NCI-H1092 treated with DMSO at 0.1 percent for 48 hours (cell line): ENCODE measurements at regions not wholly inside any gene's neighbourhood (a gene's known extent, or its start where the extent isn't known, plus 50 kb on each side); places are given as distances from the start of the nearest gene placed in this dataset.

Source experiments
- DNase-seq: peaks from one replicate; lab custom pipeline; 2025; lab: John Stamatoyannopoulos, UW

DNA sequence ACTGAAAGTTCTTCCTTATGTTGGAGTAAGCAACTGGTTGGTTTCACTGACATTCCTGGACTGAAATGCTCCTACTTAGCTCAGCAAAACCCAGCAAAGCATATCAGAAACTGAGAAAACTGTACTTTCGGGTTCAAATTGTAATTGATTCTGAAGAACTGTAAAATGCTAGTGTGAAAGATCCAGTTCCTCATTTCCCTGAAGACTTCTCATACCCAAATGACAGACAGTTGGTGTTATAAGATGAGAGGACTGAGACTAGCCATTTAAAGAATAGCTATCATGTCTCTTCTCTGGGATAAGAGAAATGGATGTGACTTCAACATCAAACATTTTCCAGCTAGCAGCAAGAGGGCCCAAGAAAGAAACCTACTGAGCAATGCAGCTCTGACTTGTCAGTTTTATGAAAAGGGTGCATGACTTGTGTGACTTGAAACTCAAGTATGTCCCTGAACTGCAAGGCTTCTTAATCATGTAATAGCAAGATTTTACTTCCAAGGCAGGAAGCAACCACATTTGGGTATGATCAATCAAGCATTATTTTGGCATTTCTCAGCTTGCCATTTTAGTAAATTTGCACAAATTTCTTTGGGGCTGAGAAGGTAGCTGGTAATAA lies 420.3 kb upstream of the MMADHC start:
- DNase-seq = no peak

DNA sequence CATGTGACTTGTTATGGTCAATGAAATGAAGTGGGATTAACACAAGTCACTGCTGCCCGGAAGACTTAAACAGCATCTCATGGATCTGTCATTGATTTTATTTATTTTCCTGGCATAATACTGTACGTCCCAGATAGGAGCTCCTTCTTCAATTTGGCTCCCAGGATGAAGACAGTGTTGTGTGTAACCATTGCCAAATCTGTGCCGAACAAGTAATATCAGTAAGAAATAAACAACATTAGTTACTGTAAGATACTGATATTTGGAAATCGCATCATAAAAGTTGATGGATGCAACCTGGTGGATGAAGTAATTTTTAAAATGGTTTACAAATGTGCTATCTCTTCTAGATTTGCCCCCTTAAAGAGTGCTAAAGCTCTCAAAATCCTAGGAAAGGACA lies 419.0 kb upstream of the MMADHC start:
- no peak for DNase-seq

DNA sequence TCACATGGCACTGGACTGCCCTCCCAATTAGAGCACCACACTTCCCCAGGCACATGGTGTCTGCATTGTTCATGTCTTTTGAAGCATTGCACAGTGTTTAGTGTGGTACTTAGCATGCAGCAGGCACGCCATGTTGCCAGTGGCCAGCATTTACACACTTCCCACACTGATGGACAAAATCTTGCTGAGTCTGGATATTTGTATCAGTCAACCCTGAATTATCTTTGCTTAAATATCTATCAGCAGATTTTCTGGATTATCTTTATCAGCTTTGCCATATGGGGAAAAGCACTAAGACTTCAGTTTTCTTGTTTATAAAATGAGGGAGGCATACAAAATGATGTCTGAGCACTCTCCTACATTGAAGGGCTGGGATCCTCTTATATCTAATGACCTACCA lies 416.0 kb upstream of the MMADHC start:
- no peak for DNase-seq

DNA sequence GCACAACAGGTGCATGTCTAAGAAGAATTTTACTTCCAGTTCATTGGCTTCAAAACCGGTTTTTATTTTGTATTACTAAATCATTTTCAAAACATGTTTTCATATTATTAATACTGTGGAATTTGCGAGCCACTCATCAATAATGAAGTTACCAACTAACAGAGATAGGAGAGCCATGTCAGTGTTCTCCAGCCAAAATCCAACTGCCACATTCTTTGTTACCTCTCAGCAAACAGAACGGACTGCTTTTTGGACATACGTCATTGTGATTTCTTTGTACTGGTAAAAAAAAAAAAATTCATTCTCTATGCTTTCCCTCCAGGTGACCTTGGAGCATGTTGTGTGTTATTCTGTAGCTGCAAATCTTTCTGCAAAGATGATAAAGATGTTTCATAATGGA lies 414.2 kb upstream of the MMADHC start:
- DNase-seq = no peak

DNA sequence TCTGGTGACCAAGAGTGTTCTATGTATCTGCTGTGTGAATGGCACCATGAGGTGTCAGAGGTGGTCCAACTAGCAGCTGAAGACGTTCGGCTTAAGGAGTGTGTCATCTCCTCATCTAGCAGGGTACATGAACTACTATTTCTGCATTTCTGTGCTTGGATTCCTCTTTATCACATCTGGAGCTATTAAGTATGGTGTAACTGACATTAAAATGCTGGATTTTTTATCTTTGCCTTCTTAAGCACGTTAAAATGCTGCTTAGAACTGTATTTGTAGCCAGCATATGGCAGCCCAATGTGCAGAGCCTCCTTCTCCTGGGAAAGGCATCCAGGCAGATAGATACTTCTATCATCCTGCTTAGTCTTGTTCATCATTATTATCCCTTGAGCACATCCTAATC lies 409.3 kb upstream of the MMADHC start:
- DNase-seq = no peak

DNA sequence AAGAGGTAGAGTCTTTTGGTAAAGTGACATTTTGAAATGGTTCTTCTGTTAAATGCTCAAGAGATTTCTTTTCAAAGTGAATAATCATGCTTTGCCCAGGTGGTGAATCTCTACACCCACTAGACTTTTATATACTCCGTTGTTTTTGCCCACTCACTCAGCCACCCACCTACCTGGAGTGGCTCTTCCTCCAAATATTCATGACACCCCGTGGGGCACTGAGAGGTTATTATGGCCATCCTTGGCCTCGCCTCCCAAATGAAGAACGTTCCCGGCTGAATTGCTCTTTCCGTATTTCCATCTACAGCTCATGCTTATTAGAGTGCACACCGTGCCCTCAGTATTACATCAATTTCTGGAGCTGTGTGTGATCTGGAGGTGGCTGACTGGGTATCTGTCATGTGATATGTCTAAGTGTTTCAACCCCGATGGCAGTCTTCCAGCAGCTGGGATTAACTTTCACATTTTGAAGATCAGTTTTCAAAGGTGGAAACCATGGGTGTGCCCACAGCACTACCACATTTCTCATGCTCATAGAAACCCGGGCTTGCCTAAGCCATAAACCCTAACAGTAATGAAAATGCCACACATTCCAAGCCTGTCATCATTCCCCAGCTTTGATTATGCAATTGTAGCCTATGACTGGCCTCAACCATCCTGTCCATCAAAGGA lies 406.6 kb upstream of the MMADHC start:
- no peak for DNase-seq

DNA sequence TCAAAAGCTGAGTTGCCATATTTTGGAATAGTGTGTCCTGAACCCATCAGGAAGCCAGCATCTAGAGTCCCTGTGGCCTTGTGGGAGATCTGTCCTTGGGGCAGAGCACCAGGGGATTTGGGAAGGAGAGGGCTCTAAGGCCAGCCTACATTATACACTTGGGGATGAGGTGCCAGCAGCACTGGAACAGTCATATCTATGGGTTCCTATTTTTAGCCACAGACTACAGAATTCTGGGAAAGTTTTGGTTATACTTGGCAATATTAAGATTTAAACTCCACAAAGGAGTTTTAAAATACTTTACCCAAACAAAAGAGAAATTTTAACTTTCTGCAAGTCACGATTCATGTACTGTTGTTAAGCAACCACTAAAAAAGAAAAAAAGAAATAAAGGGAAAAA lies 405.7 kb upstream of the MMADHC start:
- no peak for DNase-seq

DNA sequence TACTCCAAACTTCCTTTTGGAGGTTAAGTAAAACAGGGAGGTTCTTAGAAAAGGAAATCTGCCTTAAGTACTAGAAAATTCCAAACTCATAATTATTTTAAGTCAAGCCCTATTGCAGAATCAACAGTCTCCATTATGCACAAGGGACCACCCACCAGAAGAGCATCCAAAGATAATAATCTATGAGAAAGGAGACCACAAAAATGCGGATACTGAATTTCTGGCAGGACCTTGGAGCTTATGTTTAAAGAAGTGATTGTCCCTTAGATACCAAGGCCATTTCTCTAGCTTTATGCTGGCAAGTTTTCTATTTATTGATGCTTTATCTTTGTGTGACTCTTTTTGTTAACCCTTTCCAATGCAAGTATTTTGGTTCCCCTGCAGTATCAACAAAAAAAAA lies 404.0 kb upstream of the MMADHC start:
- DNase-seq = no peak

DNA sequence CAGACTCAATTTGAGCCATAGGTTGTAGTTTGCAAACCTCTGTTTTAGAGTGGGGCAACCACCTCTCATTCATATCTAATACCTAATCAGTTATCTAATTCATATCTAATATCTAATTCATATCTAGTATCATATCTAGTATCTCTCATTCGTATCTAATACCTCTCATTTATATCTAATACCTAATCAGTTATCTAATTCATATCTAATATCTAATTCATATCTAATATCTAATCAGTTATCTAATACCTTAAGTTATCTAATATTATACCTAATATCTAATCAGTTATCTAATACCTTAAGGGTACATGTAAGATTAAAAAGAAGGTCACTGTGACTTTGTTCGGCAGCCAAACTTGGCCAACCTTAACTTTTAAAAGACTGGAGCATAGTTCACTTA lies 403.4 kb upstream of the MMADHC start:
- no peak for DNase-seq

DNA sequence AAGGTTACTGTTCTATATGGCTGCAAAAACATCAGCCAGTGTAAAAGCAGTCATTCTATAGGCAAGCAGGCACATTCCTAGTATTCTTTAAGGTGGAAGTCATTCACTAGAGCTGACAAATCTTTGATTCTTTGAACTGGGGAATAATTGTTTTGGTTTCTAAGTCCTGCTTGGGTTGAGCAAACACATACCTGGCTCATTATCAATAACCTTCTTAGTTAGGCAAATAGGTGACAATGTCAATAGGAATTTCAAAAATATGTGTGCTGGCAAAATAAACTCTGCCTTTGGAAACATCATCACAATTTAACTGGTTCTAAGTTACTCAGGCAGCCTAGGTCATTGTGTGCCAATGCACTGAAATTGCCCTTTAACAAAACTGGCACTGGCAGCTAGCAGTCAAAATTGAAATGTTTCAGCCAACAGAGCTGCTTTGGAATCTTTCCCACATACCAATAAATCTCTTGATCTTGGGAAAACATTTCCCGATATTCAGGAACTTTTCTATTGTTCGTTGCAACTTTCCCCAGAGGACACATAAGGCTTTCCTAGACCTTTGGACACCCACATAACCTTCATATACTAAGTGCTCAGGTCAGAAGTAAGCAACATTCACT lies 402.0 kb upstream of the MMADHC start:
- no peak for DNase-seq

DNA sequence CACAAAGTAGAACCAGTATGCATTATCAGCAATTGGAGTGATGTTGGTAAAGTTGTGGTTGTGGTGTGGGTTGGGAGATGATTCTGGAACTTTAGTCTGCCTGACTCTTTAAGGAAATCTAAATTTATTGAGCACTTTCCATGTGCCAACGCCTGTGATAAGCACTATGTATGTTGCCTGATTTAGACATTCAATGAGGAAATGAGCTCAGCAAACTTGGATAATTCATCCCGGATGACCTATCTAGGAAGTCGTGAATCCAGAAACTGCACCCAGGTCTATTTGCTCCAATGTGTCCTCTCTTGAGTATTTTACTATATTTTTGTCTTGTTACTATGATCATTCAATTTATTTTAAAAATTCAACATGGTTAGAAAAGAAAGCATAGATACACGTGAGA lies 400.8 kb upstream of the MMADHC start:
- no peak for DNase-seq

DNA sequence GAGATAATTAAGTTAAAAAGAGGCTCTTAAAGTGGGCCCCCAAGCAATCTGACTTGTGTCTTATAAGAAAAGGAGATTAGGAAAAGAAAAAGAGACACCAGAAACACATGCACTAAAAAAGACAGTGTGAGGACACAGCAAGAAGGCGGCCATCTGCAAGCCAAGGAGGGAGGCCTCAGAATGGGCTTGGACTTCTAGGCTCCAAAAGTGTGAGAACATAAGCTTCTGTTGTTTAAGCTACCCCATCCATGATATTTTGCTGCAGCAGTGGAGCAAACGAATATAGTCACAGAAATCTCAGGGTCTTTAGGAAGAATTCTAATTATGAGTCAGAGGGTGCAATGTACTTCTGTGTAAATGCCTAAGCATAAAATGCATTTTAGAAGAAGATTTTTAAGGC lies 399.3 kb upstream of the MMADHC start:
- no peak for DNase-seq

DNA sequence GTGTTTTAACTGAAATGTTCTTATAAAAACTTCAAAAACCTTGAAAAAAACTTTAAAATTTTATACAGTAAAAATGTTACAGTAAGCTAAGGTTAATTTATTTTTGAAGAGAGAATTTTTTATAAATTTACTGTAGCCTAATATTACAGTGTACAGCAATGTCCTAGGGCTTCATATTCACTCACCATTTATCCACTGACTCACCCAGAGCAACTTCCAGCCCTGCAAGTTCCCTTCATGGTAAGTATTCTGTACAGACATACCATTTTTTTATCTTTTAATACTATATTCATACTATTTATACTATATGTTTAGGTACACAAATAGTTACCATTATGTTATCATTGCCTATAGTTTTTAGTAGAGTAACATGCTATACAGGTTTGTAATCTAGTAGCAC lies 396.7 kb upstream of the MMADHC start:
- DNase-seq = no peak

DNA sequence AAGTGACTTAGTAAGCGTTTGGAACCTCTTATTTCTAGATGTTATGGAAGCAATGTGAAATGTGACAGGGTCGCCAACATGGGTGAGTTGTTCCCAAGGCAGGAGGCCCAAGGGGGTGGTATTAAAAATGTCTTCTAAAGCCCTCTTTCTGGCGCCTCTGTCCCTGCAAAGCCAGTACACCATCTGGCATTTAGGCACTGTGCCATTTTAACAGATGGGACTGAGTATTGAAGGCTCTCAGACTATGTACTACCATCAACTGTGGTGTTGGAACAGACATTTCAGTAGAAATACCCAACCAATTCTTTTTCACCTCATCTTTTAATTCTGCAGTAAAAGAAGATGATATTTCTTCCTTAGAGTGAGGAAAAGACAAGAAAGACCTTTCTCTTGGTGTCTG lies 384.5 kb upstream of the MMADHC start:
- peak; percentile 17 for DNase-seq

DNA sequence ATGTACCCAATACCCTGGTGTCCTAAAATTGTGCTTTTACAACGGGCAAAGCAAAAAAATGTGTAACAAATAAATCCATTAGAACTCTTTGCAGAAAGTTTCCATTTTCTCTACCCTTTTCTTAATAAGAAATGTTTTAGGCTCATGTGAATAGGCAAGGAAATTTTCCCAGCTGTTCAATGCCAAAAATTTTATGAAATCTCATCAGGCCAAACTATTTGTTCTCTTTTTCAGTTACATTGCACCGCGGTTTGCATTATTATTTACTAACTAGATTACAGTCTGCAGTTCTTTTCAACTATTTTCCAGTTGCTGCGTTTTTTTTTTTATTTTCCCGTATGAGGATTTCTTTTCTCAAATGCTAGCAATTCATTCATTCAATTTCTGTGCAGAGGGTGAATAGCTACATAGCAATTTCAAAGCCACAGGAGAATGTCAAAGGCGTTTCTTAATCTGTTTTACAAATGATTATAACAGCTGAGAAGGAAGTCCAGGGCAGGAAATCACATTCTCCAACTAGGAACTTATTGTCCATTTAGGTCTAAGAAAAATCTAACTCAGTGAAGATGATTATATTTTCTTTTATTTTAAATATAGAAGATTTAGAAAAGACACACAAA lies 367.5 kb upstream of the MMADHC start:
- no peak for DNase-seq

DNA sequence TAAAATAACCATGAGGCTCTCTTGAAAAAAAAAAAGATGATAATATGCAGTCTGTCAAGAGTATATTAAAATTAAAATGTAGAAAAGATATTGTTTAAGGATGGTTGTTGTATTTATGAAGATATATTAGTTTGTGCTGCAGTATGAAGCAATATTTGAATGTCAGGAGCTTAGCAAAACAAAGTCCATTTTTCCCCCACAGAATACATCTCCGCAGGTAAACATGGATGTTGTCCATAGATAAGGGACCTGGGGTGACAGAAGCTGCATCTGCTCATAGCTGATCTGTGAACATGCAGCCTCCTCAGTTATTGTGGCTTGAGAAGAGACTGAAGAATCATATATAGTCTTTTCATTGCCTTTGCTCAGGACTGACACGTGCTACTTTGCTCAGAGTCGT lies 366.1 kb upstream of the MMADHC start:
- DNase-seq = no peak

DNA sequence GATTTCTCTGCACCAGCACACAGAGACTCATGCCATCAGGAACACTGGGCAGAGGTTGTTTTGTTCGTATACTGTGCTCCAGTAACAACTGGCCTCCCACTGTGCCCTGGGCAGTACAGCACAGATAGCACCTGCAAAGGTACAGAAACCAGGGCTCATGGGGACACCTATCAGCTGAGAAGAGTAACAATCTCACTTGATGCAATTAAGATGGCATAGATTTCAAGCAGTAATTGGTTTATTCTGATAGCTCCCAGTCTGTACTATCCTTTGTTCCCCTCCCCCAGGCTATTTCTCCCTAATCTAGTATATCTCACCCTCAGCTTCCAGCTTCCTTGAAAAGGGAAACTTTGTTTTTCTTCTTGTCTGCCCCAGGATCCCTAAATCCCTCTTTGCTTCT lies 343.9 kb upstream of the MMADHC start:
- no peak for DNase-seq

DNA sequence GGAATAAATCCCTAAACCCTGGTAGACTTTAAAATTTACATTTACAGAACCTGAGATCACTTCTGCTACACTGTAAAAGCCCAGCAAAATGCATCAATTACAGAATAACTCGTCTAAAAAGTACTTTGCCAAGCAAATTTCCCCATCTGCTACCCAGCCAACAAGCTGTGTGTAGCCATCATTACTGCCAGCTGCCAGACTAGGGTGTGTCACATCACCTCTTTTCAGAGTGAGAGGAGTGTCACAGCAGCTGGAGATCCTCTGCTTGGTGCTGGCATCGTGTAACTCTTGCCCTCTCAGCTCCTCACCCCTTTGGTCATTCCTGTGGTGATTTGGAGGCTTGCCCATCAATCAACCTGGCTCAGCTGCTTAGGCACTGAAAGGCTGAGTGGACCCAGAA lies 340.4 kb upstream of the MMADHC start:
- peak; percentile 2 for DNase-seq

DNA sequence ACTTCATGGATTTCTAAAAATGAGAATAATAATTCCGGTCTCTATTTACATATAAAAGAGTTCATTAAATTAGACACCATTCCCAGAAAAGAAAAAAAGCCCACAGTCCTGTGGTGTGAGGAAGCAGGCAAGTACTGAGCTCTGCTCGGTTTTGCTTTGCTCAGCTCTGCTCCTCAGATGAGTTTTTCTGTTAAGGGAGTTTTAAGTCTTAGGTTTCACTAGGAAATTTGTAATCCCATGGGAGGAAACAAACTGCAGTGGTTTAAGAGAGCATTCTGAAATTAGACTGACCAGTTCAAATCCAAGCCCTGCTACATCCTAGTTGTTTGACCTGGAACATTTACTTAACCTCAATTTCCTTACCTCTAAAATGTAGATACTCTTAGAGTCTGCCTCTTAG lies 338.6 kb upstream of the MMADHC start:
- no peak for DNase-seq

DNA sequence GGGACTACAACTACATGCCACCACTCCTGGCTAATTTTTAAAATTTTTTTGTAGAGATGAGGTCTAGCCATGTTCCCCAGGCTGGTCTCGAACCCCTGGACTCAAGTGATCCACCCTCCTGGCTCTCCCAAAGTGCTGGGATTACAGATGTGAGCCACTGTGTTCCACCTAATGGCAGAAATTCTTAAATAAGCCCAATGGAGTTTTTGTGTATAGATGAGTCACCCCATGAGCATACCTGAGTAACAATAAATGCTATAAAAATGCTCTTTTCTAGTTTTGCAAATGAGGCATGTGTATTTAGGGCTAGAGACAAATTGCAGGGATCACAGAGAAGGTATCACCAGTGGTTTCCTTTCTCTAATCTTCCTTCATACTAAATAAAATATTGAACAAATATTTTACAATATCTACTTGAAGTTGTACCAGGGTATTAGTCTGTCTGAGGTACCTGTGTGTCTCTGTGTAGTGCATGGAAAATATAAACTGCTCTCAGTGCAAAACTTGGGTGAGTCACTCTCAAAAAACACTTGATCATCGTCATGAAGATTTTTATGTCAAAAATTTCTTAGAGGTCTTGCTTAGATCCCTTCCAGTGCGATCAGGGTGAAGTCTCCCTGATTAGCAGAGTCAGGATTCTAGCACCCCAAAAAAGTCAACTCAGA lies 337.1 kb upstream of the MMADHC start:
- no peak for DNase-seq

DNA sequence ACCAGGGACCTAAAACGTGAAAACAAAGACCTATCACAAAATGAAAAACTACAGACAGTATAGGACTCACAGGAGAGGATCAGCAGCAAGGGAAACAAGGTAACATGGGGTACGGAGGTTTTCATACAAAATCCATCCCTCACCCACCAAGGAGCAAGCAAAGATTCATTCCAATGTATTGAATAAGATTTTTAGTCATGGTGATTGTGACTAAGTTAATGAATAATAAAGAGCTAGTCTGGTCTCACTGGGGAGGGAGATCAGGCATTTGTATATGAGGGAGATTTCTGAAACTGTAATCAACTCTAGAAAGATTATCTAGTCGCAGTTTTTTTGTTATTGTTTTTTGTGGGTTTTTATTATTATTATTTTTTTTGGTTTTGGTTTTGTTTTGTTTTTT lies 336.5 kb upstream of the MMADHC start:
- no peak for DNase-seq

DNA sequence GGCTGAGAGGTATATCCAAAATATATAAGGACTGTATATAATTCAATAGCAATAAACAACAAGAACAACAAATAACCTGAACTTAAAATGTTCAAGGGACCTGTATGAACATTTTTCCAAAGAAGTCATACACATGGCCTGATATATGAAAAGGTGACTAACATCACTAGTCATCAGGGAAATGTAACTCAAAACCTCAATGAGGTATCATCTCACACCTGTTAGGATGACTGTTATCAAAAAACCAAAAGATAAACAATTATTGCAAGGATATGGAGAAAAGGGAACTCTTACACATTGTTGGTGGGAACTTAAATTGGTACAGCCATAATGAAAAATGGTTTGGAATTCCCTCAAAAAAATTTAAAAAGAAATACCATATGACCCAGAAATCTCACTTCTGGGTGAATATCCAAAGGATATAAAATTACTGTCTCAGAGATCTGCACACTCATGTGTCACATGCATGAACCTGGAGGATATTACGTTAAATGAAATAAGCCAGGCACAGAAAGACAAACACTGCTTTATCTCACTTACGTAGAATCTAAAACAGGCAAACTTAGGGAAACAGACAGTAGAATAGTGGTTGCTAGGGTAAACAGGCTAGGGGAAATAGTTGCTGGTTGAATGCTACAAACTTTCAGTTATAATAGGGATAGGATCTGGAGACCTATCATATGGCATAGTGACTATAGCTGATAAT lies 334.5 kb upstream of the MMADHC start:
- no peak for DNase-seq
